K562 (cell line): ENCODE measurements at regions not wholly inside any gene's neighbourhood (a gene's known extent, or its start where the extent isn't known, plus 50 kb on each side); places are given as distances from the start of the nearest gene placed in this dataset.

Source experiments
- EZH2 ChIP-seq: IDR thresholded peaks from 2 replicates; pipeline ENCODE4 v1.6.1; 2012; ENCODE audit warnings: low read depth, mild to moderate bottlenecking, inconsistent platforms, low read length, borderline replicate concordance
- HCFC1 ChIP-seq: IDR thresholded peaks from 2 replicates; pipeline ENCODE4 v1.6.1; 2012; ENCODE audit warnings: low read depth, low read length, improper control_type of control experiment

- TF ChIP-seq EZH2 (no peak), HCFC1 (no peak)
Observed at GRCh38 chr15:39453620-39454019, 127.3 kb upstream of the THBS1 start.
